ENCODE measurements at regions not wholly inside any gene's neighbourhood (a gene's known extent, or its start where the extent isn't known, plus 50 kb on each side); places are given as distances from the start of the nearest gene placed in this dataset.

- TF ChIP-seq REST (IDR thresholded peaks at IDR 0.05): no peak
- no peak for TF ChIP-seq HNF4A (conservative IDR thresholded peaks at IDR 0.05)
- no peak for TF ChIP-seq YY1 (IDR thresholded peaks at IDR 0.05)
- TF ChIP-seq GABPA (IDR thresholded peaks at IDR 0.05 in 1 of 2, conservative IDR thresholded peaks at IDR 0.05 in 1 of 2): no peak
Observed at GRCh38 chr6:22694092-22694724, 124.8 kb downstream of the HDGFL1 start (continued).

GRCh38 chr6:22696481-22696880, 127.1 kb downstream of the HDGFL1 start:
- no peak overlapping the region for H3K4me3 ChIP-seq (ENCODE audit: low read depth in 1 of 3, low read length in 3 of 3)
- H3K36me3 ChIP-seq (ENCODE audit: control insufficient read depth in 4 of 4, insufficient read depth in 3 of 4, low read depth in 1 of 4, low read length in 3 of 4): no peaks in the 10 kb centered on the region
- H3K27ac ChIP-seq (ENCODE audit: low read depth in 1 of 2, low read length in 2 of 2): no peak overlapping the region
- H3K27me3 ChIP-seq (ENCODE audit: control insufficient read depth in 4 of 4, insufficient read depth in 4 of 4, low read length in 3 of 4): no peaks in the 10 kb centered on the region
- no peak for DNase-seq (ENCODE audit: low spot score)
- H3K9me3 ChIP-seq (ENCODE audit: control insufficient read depth in 4 of 4, low read length in 3 of 4): no peaks in the 10 kb centered on the region
- TF ChIP-seq REST (IDR thresholded peaks at IDR 0.05): no peak
- no peak for TF ChIP-seq RAD21 (IDR thresholded peaks at IDR 0.05)
- TF ChIP-seq NR2F2 (IDR thresholded peaks at IDR 0.05): no peak
- no peak for TF ChIP-seq MAX (IDR thresholded peaks at IDR 0.05)
- TF ChIP-seq CTCF (IDR thresholded peaks at IDR 0.05; ENCODE audit: low read depth, low read length, missing input control): no peak
- TF ChIP-seq EGR1 (IDR thresholded peaks at IDR 0.05; ENCODE audit: low read depth in 2 of 2): no peak
- TF ChIP-seq GABPA (IDR thresholded peaks at IDR 0.05 in 1 of 2, conservative IDR thresholded peaks at IDR 0.05 in 1 of 2): no peak
- no peak for TF ChIP-seq JUND (IDR thresholded peaks at IDR 0.05)
- no peak for TF ChIP-seq SP1 (IDR thresholded peaks at IDR 0.05)
- no peak for TF ChIP-seq RXRA (IDR thresholded peaks at IDR 0.05)
- TF ChIP-seq YY1 (IDR thresholded peaks at IDR 0.05): no peak
- TF ChIP-seq HNF4A (conservative IDR thresholded peaks at IDR 0.05): no peak
- TF ChIP-seq HNF4G (IDR thresholded peaks at IDR 0.05): no peak
- WGBS: 85% methylated on average over 4 of the region's 4 CpGs
- no peaks in the 10 kb centered on the region for H3K4me1 ChIP-seq (ENCODE audit: control insufficient read depth in 4 of 4, insufficient read depth in 4 of 4, low read length in 3 of 4)
- H3K9ac ChIP-seq (ENCODE audit: low read depth in 1 of 2, low read length in 2 of 2): no peak overlapping the region
